Right lobe of liver (tissue), 6 donors: ENCODE measurements at regions not wholly inside any gene's neighbourhood (a gene's known extent, or its start where the extent isn't known, plus 50 kb on each side); places are given as distances from the start of the nearest gene placed in this dataset.

Experiments used
- ATAC-seq, 4 donors: fragments of 200-7000 bp; cut with Tn5 transposase; one replicate each; pipeline ENCODE4 v1.9.1; 2020; ENCODE audit warnings: mild to moderate bottlenecking in 4 of 4, moderate library complexity in 4 of 4
- DNase-seq, 3 donors: peaks; one replicate each; pipeline ENCODE4 v3.0.0-alpha.2; 2020
- H3K27ac ChIP-seq, 3 donors: fragments of 200-600 bp; one replicate each; pipeline ENCODE4 v1.8.0; 2022
- H3K27me3 ChIP-seq, 2 donors: fragments of 200-600 bp; one replicate each; pipeline ENCODE4 v1.8.0; 2022
- H3K36me3 ChIP-seq, 4 donors: fragments of 200-600 bp; sonication (generic) in 1 of 4; one replicate each; pipeline versions ENCODE4 v1.5.1 to v1.8.0; 2017 to 2022; ENCODE audit warnings: control low read depth in 1 of 4
- H3K4me1 ChIP-seq, 4 donors: fragments of 200-600 bp; sonication (generic) in 1 of 4; one replicate each; pipeline versions ENCODE4 v1.5.1 to v1.8.0; 2017 to 2022; ENCODE audit warnings: control low read depth in 1 of 4
- H3K4me3 ChIP-seq, 3 donors: fragments of 200-600 bp; one replicate each; pipeline ENCODE4 v1.8.0; 2022
- H3K9me3 ChIP-seq, 4 donors: fragments of 200-600 bp; sonication (generic) in 1 of 4; one replicate each; pipeline versions ENCODE4 v1.5.1 to v1.8.0; 2017 to 2022; ENCODE audit warnings: control low read depth in 1 of 4
- CTCF ChIP-seq, 4 donors: fragments of 200-600 bp in 3 of 4; fragments of 450-650 bp in 1 of 4; IDR thresholded peaks; one replicate each; pipeline versions ENCODE4 v1.5.1 to v1.8.0; 2016 to 2022; ENCODE audit warnings: antibody characterized with exemption in 4 of 4, mild to moderate bottlenecking in 2 of 4
- POLR2A ChIP-seq: fragments of 450-650 bp; IDR thresholded peaks from one replicate; pipeline ENCODE4 v1.6.1; 2017; ENCODE audit warnings: antibody characterized with exemption, mild to moderate bottlenecking
- WGBS: methylation state at CpG from one replicate; pipeline ENCODE4 v1.1.6; 2018; ENCODE audit warnings: low coverage, low lambda C conversion rate; ENCODE audit not compliant: insufficient coverage; ENCODE audit errors: missing lambda C conversion rate; 5-methylcytosine and 5-hydroxymethylcytosine counted together
- intact Hi-C, 2 donors: fragments of 100-400 bp; cut with DNase I; formaldehyde crosslinking; loops; one replicate each; pipeline versions ENCODE4 v1.11.2 to v1.14.1; 2022
- donor health status: DM: no; HTN: yes; CAD: no.
- donor health status: DM: no; HTN: no; CAD: no.
- donor health status: DM: no; HTN: no; CAD: no.
- donor health status: DM: no; HTN: yes; CAD: no.
- donor health status: DM: no; HTN: yes; CAD: no.

DNA sequence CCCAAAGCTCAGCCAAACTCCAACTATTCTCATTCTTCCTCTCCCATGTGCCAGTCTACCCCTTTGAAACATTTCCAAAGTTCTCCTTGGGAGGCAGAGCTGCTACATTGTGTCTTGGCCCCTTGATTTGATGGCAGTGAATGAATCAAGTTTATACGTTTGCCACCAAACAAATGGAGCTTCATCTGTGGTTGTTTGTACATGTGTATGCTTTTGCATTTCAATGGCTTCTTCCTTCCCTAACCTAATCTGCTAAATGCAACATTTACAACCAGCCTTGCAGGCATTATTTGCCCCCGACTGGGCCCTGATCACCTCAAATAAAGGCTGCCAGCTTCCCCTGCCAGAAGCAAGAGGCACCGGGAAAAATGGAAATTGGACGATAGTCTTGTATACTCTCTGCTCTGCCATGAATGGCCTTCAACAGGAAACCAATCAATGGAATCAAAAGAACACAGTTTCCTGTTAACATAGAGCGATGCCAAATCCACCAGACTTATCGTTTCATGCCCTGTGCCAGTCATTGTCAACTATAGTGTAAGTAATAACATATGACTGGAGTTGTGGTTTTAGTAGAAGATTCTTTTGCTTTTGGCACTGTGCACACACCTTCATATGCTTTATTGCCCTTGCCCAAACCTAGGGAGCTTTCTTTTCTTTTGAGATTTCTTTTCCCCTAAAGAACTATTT, 97.8 kb downstream of the TMEM30B start:
- no peaks in the 10 kb centered on the region for H3K9me3 ChIP-seq
- H3K4me3 ChIP-seq, result no peak overlapping the region
- no peaks in the 10 kb centered on the region for H3K4me1 ChIP-seq
- TF ChIP-seq POLR2A, result no peak
- TF ChIP-seq CTCF (IDR thresholded peaks at IDR 0.05), result no peak
- ATAC-seq (peak in 1 of 4 donors; percentile 28), DNase-seq (no peak)
- intact Hi-C loops, result no loop called here
- no peaks in the 10 kb centered on the region for H3K27me3 ChIP-seq
- H3K27ac ChIP-seq, result no peak overlapping the region
- H3K36me3 ChIP-seq, result no peaks in the 10 kb centered on the region
- 32% methylated on average over 6 of the region's 6 CpGs for WGBS

DNA sequence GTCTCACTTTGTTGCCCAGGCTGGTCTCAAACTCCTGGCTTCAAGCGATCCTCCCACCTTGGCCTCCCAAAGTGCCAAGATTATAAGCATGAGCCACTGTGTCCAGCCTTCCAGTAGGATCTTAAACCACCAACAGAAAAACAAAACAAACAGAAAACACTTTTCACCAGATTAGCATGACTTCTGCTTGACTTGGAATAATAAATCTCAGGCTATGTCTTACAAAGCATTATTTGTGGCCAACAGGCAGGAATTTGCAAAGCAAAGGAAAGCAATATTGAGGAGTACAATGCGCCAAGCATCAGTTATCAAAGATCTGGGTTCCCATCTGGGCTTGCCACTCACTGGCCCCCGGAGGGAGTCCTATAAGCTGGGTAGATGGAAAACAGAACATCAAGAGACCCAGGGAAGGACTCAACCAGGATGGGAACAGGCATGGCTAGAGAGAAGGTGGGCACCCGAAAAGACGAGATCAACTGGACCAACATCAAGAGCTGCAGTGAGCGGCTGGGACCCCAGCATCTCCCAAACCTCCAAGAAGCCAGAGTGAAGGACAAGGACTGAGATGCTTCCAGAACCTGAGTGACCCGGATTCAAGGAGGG, 101.2 kb downstream of the TMEM30B start:
- Histone ChIP-seq H3K9me3 (no peaks in the 10 kb centered on the region), H3K27me3 (no peaks in the 10 kb centered on the region), H3K27ac (no peak overlapping the region), H3K4me1 (no peaks in the 10 kb centered on the region), H3K36me3 (no peaks in the 10 kb centered on the region), H3K4me3 (no peak overlapping the region)
- no peak for ATAC-seq
- WGBS, result 82% methylated on average over 5 of the region's 7 CpGs
- intact Hi-C loops, result no loop called here
- no peak for DNase-seq
- TF ChIP-seq CTCF (IDR thresholded peaks at IDR 0.05) (no peak), POLR2A (no peak)

DNA sequence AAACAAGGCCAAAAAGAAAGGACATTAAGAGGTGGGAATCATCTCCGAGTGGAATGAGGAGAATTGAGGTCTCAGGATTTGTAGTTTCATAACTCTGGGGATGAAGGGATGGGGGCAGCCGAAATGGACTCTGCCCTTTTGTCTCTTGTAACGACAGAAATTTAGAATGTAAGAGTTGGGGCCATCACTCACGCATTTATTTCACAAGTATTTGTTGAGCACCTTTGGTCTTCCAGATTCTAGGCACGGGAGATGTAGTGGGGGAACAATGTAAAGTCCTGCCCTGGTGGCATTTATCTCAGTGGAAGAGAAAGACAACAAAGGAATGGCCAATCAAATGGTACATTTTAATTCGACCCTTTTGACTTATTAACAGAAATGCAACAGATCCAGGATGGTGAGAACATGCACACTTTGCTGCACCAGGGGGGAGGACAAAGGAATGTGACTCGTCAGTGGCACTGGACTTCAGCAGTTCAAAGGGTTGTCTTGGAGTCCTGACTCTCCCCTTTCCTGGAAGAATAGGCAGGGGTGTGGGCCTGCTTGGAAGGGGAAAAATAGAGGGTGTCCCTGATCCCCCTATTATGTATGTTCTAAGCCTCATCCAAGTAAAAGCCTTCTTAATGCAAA, 102.0 kb downstream of the TMEM30B start:
- Histone ChIP-seq H3K27ac (no peak overlapping the region), H3K9me3 (no peaks in the 10 kb centered on the region), H3K27me3 (no peaks in the 10 kb centered on the region), H3K36me3 (no peaks in the 10 kb centered on the region), H3K4me3 (no peak overlapping the region), H3K4me1 (no peaks in the 10 kb centered on the region)
- 45% methylated on average over 7 of the region's 7 CpGs for WGBS
- ATAC-seq (no peak), DNase-seq (no peak)
- TF ChIP-seq POLR2A (no peak), CTCF (IDR thresholded peaks at IDR 0.05) (no peak)
- intact Hi-C loops, result no loop called here

DNA sequence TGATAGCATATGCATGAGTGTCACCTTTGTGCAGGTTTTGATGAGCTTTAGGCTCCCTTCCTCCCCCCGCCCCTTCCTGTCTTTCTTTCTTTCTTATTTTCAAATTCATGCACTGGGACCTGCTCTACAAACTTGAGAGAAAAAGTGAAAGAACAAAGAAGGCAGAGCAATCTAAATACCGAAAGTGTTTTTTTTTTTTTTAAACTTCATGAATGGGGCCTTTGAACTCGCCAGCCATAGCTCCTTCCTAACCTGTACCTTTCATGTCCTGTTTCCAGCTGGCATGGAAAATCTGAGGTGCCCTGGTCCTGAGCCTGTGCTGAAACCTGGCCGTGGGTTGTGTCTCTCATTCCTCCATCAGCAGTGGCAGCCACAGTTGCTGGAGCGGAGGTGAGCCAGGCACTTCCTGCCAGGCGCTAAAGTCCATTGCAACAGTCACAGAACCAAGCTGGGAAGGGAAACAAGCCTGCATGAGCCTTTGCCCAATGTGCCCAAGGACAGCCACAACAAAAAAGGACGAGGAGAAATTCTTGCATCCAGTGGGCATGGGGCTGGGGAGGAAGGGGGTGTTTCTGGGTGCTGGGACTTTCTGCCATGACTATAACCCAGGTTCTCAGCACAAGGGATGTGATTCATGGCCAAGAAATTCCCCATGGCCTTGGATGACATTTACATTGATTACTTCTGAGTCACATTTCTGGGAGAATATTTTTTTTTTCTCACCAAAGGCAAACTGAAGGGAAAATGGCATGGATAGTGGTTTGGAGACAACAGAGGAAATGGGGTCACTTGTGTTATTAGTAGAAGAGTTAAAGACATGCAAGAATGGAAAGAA, 102.7 kb downstream of the TMEM30B start:
- intact Hi-C loops, result no loop called here
- no peaks in the 10 kb centered on the region for H3K9me3 ChIP-seq
- DNase-seq (no peak), ATAC-seq (peak in 2 of 4 donors; percentile 40 to 71)
- WGBS, result 53% methylated on average over 6 of the region's 7 CpGs
- no peak overlapping the region for H3K4me3 ChIP-seq
- H3K27me3 ChIP-seq, result no peaks in the 10 kb centered on the region
- TF ChIP-seq POLR2A, result no peak
- no peak overlapping the region for H3K27ac ChIP-seq
- no peaks in the 10 kb centered on the region for H3K4me1 ChIP-seq
- H3K36me3 ChIP-seq, result no peaks in the 10 kb centered on the region
